ENCODE measurements at regions not wholly inside any gene's neighbourhood (a gene's known extent, or its start where the extent isn't known, plus 50 kb on each side); places are given as distances from the start of the nearest gene placed in this dataset.

- H2BK12ac ChIP-seq (ENCODE audit: insufficient read length, low read depth, low read length) = no peak overlapping the region
- no peak overlapping the region for H2BK5ac ChIP-seq (ENCODE audit: insufficient read length, low read length)
- H3K9me3 ChIP-seq (ENCODE audit: control insufficient read depth, low read depth, low read length) = no peaks in the 10 kb centered on the region
- no peak overlapping the region for H3K9ac ChIP-seq (ENCODE audit: extremely low read depth, insufficient read length, low read length)
- H3T11ph ChIP-seq (ENCODE audit: low read length) = no peak overlapping the region
- DNase-seq = no peak
- H3K9me3 Mint-ChIP-seq = no peaks in the 10 kb centered on the region
- no peaks in the 10 kb centered on the region for H3K27me3 ChIP-seq (ENCODE audit: insufficient read depth, low read length)
- H3K27ac ChIP-seq (ENCODE audit: insufficient read length, low read depth, low read length) = no peak overlapping the region
- H2BK15ac ChIP-seq (ENCODE audit: low read depth, low read length) = no peak overlapping the region
- H3K14ac ChIP-seq (ENCODE audit: insufficient read depth, low read length) = no peak overlapping the region
- H3K79me1 ChIP-seq (ENCODE audit: insufficient read depth, low read depth, low read length, poor library complexity, severe bottlenecking) = no peaks in the 10 kb centered on the region
- no peaks in the 10 kb centered on the region for H3K79me2 ChIP-seq (ENCODE audit: insufficient read depth, low read length)
- H4K20me1 ChIP-seq (ENCODE audit: control insufficient read depth, insufficient read depth, insufficient read length) = no peaks in the 10 kb centered on the region
- no peak overlapping the region for H3K18ac ChIP-seq (ENCODE audit: insufficient read length, low read depth, low read length)
- no peak overlapping the region for H4K91ac ChIP-seq (ENCODE audit: insufficient read length, low read depth, low read length)
- no peak overlapping the region for H4K5ac ChIP-seq (ENCODE audit: insufficient read length, low read depth, low read length)
- H2AK5ac ChIP-seq (ENCODE audit: insufficient read length, low read length) = no peak overlapping the region
- H3K23ac ChIP-seq (ENCODE audit: insufficient read length, low read depth, low read length) = no peak overlapping the region
- H3K4me3 Mint-ChIP-seq = no peak overlapping the region
- no CpG with 5 or more reads among the region's 4 CpGs for WGBS (ENCODE audit: extremely low coverage, insufficient read length, low lambda C conversion rate)
- no peaks in the 10 kb centered on the region for H3K23me2 ChIP-seq (ENCODE audit: insufficient read length, low read depth, low read length, poor library complexity, severe bottlenecking)
- no peak overlapping the region for H2AFZ ChIP-seq (ENCODE audit: low read length)
- H3K4ac ChIP-seq (ENCODE audit: low read depth, low read length) = no peak overlapping the region
- H3K56ac ChIP-seq (ENCODE audit: insufficient read length, low read depth, low read length) = no peak overlapping the region
- no peak for TF ChIP-seq CTCF (conservative IDR thresholded peaks at IDR 0.05)
- no peak overlapping the region for H4K8ac ChIP-seq (replicated peaks; ENCODE audit: insufficient read length, low read depth, low read length)
- H3K4me1 ChIP-seq (ENCODE audit: insufficient read depth, low read length) = no peaks in the 10 kb centered on the region
- no peak overlapping the region for H3K27ac Mint-ChIP-seq
- no peak overlapping the region for H2BK20ac ChIP-seq (ENCODE audit: low read depth, low read length, poor library complexity, severe bottlenecking)
- H3K27me3 Mint-ChIP-seq (ENCODE audit: low read depth) = no peaks in the 10 kb centered on the region
- H3K36me3 Mint-ChIP-seq (ENCODE audit: insufficient read depth in 1 of 3, low read depth in 3 of 3) = no peaks in the 10 kb centered on the region
- H3K4me2 ChIP-seq (ENCODE audit: insufficient read depth, insufficient read length, low read length) = no peak overlapping the region
- H2BK120ac ChIP-seq (ENCODE audit: low read depth, low read length, poor library complexity, severe bottlenecking) = no peak overlapping the region
- no peaks in the 10 kb centered on the region for H3K4me1 Mint-ChIP-seq
Measured at GRCh38 chr9:99660191-99660636, 161.5 kb upstream of the NR4A3 start.
